ENCODE measurements at regions not wholly inside any gene's neighbourhood (a gene's known extent, or its start where the extent isn't known, plus 50 kb on each side); places are given as distances from the start of the nearest gene placed in this dataset.
"Not testable (repeated sequence)": the region's sequence is repeated elsewhere in the genome, so short reads cannot be mapped to it uniquely, and the experiment has no call there.

DNA sequence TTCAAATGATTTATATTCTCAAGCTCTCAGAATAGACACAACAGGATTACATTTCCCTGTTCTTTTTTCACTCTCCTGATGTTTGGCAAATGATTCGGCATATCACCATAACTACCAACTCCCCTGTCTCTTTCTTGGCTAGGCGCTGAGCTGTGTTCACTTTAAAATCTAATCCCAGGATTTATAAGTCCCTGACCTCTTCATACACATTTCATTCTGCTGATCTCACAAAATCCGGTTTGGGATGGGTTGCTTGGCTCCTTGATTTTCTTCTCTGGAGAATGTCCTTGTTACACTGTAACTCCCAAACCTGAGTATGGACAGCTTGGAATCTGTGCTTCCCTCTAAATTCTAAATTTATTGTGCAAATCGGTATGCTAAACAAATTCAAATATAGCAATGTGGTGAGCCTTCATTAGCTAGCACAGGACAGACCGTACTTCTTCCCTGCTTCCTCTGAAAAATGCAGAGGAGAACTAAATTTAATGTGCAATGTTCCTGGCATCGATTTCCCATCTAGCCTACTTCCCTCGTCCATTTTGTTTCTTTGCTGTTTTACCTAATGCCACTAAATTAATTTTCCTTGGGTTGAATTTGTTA, 858.5 kb upstream of the FAT3 start:
- DNase-seq (ENCODE audit: low read depth, low spot score) = no peak

DNA sequence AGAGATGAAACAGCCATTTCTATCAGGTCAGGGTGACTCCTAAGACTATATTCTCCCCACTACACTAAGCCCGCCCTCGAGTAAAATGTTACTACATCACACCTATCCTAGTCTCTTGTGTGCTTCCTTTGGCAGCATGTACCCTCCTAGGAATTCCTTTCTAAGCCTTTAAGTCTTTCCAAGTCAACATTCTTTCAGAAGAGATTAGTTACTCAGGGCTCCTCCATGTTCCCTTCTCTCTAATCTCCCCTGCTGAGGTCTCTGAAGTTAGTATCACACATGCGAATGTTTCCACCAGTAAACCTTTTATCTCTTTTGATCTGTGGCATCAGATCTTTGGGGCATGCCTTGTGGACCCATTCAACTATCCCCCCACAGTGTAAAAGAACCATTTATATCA, 873.7 kb upstream of the FAT3 start:
- DNase-seq (ENCODE audit: low read depth, low spot score) = no peak

DNA sequence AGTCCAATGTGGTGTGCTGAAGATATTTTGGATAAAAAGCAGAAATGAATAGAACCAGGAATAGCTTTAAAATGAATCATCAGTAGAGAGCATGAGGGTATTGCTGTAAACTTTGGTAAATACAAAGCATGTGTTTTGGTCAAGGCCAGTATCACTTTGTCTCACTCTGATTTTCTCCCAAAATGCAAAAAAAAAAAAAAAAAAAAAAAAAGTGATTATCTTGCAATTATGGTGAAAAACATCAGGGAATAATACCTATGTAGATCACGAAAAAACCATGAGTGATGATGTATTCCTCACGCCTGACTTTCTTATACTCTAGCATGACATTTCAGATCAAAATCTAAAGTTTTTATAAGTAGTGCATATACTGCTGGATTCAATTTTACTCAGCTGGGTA, 897.9 kb upstream of the FAT3 start:
- DNase-seq (ENCODE audit: low read depth, low spot score) = no peak

DNA sequence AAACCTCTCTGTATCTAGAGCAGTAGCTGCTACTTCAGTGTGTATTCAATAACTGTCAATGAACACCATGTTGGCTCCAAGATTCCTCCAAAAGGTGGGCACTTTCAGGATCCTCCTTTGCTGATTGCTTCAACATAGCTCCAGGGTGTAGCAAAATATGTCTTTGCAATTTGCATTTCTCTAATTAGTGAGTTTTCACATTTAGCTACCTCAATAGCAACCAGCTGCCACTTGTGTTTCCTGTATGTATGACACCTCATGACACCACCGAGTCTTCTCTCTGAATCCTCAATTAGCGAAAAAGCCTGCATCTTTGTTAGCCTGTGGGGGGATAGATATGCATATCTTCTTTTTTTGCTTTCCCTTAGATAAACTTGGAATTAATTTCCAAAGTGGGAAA, 898.3 kb upstream of the FAT3 start:
- DNase-seq (ENCODE audit: low read depth, low spot score) = no peak

DNA sequence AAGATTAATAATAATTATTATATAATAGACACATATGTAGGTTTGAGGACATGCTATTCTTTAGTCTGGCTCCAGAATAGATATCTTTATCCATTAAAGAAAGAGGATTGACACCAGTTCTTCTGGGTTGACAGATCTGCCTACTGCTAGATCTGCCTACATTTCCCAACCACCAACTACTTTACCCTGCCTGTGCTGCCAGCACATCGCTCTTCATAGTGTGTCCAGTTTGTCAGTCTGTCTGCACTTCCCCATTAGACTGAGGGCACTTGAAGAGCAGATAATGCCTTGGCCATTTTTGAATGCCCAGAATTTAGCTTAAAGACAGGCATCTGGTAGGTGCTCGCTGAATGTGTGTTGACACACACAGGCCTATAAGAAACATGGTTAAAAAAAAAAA, 910.1 kb upstream of the FAT3 start:
- DNase-seq (ENCODE audit: low read depth, low spot score) = no peak

DNA sequence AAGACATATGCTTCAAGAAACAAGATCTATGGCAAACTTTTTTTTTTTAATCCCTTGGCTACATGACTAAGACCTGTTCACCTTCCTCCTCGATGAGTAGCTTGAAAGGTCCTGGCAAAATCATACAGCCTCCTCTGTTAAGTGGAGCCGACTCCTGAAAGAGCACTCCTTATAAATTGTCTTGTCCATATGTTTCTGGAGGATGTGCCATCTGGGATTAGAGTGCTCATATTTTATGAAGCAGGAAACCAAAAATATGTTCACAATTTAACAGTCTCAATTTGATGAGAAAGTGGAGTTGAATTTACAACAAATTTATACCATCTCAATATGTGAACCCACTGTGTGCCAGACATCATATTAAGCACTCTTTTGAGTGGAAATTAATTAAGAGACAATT, 912.1 kb upstream of the FAT3 start:
- no peak for DNase-seq (ENCODE audit: low read depth, low spot score)

DNA sequence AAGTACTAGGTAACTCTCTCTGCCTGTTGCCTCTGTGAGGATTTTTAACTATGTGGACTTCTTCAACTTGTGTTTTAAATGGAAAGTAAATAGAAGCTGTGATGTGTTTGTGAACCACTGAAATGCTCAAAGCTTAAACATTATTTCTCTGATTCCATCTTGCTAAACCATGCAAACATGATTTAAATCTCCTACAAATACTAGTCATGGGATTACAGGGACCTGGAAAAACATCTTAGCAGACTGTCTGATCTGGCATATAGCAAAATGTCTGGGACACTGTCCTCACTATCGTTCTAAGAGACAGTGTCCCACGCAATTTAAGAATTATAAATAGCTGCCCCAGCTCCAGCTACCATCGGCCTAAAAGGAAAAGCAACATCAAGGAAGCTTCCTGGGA, 914.5 kb upstream of the FAT3 start:
- no peak for DNase-seq (ENCODE audit: low read depth, low spot score)

DNA sequence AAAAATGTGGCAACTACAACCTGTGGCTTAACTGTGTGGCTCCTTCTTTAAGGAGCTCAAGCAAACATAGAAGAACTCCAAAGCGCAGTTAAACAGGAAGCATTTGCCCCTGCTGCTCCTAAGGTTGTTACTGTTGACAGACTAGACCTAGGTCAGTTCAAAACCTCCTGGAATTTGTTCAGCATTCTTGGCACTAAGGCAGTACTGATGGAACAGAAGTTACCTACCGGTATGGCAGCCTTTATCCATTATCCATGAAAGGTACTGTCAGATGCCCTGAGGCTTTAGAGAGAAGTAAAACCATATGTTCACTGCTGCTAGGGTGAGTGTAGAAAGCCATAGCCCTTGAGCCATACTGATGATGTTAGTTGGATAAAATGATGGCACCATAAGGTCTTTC, 916.5 kb upstream of the FAT3 start:
- DNase-seq (ENCODE audit: low read depth, low spot score) = no peak

DNA sequence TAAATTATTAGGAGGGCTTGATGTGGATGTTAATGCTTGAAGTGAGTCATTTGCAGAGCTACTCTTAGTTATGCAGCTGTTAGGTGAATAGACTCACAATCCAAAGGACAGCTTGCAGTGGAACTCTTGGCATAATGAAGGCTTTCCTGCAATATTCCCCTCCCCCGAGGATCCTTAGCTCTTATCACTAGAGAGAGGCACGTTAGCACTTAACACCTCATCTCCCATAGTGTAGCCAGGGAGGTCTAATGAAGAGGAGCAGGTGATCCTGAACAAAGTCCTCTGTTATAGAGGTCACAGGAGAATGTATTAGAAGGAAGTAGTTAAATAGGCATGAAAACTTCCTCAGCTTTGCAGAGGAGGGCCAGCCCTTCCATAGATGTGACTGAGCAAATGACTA, 919.2 kb upstream of the FAT3 start:
- no peak for DNase-seq (ENCODE audit: low read depth, low spot score)

DNA sequence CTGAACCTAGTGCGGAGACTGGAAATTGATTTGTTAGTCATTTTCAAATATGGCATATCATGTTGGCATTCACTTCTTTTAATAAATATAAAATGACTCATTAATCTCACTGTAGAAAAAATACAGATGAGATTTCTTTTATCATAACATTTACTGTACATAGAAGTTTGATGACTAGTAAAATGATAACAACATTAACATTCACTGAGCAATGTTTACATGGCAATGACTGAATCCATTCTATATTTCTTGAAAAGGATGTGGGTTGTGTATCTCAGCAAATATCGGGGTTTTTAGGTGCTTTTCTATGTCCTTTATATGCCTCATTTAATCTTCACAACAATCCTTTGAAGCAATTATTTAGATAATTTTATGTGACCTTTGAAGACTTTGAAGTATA, 920.9 kb upstream of the FAT3 start:
- no peak for DNase-seq (ENCODE audit: low read depth, low spot score)

DNA sequence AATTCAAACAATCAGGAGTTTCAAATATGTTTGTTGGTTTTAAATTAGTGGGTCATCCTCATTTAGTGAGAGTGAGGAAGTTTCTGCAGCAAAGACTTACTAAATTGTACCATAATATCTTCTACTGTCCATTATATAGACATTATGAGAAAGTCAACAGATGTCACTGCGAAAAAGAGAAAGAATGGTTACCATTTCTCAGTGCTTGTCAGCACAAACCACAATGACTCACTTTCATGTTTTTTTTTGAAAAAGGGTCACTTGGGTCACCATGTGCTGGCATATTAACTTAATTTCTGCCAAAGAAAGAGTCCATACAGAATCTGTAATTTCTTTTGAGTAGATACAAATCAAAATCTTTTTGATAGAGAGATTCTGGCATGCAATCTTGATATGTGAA, 924.6 kb upstream of the FAT3 start:
- DNase-seq (ENCODE audit: low read depth, low spot score) = no peak

DNA sequence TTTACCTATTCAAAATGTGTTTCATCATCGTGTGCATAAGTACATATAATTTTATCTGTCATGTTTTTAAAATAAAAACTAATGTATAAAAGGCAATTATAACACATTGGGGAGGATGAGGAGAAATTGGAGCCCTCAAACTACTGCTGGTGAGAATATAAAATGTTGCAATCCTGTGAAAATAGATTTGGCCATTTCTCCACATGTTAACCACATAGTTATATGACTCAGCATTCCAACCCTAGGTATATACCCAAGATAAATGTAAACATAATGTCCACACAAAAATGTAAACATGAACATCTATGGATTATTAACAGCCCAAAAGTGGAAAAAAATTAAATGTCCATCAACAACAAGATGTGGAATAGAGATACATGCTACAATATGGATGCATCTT, 928.0 kb upstream of the FAT3 start:
- DNase-seq (ENCODE audit: low read depth, low spot score) = no peak

DNA sequence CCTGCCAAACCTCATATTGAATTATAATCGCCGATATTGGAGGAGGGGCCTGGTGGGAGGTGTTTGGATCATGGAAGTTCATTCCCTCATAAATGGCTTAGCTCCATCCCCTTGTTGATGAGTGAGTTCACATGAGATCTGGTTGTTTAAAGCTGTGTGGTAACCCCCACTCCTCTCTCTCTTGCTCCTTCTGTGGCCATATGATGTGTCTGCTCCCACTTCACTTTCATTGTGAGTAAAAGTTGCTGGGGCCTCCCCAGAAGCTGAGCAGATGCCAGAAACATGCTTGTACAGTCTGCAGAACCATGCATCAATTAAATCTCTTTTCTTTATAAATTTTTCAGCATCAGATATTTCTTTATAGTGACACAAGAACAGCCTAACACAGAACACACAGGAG, 929.0 kb upstream of the FAT3 start:
- DNase-seq (ENCODE audit: low read depth, low spot score) = no peak

DNA sequence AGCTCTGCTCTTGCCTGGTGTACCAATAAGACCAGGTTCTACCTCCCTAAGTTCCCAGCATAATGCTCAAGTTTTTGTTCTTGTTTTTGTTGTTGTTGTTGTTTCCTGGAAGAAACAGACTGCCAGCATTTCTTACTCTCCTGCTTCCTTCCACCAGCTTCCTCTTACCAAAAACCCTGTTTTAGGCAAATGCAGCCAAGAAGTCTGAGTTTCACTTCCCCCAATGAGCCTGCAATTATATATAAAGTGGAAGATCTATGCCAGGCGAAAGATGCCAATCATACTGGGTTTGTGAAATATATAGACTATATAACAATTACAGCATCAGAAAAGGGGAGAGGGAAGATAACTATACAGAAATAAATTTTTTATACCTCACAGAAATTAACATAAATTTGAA, 931.5 kb upstream of the FAT3 start:
- no peak for DNase-seq (ENCODE audit: low read depth, low spot score)

DNA sequence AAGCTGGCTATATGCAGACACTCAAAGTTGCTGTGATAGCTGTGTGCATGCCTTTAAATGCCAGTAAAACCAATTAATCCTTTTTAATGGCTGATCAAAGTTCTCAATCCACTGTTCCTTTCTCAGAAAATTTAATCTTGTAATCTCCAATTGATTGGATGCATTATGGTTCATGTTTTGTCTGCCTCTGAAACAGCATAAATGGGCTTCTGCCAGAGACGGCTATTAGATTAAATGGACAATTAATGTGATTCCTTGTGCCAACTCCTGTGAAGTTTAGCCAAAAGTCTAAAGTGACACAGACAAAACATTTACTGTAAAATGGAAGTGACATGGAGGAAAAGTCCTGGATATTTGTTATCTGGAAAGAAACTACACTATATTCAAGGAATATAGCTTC, 952.5 kb upstream of the FAT3 start:
- no peak for DNase-seq (ENCODE audit: low read depth, low spot score)

DNA sequence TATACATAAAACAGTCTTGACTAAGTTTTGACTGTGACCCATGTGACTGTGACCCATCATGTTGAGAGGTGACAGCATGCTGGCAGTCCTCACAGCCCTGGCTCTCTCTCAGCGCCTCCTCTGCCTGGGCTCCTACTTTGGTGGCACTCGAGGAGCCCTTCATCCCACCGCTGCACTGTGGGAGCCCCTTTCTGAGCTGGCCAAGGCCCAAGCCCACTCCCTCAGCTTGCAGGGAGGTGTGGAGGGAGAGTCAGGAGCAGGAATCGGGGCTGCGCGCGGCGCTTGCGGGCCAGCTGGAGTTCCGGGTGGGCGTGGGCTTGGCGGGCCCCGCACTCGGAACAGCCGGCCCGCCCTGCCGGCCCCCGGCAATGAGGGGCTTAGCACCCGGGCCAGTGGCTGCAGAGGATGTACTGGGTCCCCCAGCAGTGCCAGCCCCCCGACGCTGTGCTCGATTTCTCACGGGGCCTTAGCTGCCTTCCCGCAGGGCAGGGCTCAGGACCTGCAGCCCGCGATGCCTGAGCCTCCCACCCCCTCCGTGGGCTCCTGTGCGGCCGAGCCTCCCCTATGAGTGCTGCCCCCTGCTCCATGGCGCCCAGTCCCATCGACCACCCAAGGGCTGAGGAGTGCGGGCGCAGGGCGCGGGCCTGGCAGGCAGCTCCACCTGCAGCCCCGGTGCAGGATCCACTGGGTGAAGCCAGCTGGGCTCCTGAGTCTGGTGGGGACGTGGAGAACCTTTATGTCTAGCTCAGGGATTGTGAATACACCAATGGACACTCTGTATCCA, 955.9 kb upstream of the FAT3 start:
- DNase-seq (ENCODE audit: low read depth, low spot score) = not testable (repeated sequence)

DNA sequence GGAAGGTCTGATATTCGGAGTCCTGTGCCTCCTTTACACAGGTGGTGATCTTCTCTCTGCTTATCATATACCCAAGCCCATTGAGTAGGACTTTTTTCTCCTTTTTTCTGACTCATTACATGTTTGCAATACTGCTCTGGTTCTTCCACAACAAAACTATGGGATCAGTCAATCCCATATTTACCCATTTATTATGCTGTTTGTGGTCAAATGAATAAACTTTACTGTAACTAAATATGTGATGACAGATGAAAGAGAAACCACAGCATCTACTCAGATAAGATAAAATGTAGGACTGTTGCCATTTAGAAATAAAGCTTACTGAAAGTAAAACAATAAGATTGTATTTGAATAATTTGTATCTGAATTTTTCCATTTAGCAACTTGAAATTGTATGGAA, 958.7 kb upstream of the FAT3 start:
- DNase-seq (ENCODE audit: low read depth, low spot score) = no peak

DNA sequence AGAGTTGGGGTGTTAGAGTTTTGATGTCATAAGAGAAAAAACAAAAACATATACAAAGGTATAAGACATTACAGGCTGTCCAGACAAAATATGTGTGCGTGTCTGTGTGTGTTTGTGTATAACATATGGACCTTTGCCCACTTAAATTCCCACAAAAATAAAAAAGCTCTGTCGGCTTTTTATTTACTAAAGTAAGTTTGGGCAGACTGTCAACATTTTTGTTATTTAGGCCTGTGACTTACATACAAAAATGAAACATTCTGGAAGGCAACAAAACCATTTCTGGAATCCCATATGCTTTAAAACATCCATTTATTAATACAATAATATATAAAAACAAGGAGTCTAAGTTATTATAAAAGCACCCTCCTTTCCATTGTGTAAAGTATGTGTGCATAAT, 960.1 kb upstream of the FAT3 start:
- no peak for DNase-seq (ENCODE audit: low read depth, low spot score)

DNA sequence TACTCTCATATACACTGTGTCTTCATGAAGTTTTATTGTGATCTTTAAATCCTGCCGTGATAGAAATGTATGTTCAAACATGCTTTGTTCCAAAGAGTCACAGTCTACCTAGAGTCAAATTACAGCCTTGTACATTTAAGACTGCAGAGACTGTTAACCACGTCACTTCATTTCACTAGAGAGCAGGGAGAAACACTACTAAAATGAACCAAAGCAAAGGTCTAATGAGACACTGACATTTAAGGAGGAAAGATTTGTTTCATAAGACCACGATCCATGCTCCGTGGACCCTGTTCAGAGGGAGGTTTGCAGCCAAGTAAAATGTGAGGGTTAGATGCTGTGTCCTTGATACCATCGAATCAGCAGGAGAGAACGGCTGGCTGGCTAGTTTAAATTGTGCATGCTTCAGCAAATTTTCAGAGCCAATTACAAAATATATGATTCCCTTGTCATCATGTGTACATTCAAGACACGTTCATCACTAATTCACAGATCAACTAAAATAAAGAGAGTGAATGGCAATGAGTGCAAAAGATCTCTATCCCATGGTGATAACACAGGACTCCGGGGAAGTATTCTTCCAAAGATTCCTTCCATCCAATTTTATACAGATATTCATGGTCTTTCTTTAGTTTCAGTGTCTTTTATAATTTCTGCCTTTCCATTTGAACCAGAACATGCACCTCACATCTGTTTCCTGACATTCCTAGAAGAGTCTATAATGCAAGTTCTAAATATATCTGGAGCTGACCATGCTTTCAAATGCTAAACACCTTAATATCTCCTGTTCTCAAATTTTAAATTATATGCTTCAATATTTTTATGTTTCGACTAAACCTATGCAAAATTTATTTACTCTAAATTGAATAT, 960.9 kb upstream of the FAT3 start:
- DNase-seq (ENCODE audit: low read depth, low spot score) = no peak

DNA sequence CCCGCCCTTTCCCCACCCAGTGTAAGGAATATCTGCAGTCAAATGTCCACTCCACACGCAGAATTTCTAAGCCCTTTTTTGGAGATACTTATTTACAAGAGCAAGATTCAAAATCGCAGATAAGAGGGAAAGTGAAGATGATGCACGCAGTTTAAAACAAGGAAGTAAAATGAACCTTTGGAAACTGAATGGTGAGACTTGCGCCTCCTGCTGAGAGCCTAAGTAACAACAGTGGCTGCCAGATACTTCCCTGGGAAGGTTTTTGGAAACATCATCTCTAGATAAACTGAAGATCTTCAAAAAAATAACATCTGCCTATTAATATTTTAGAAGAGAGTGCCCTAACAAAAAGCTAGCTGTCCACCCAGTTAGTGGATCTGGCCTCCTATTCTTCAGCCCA, 963.1 kb upstream of the FAT3 start:
- no peak for DNase-seq (ENCODE audit: low read depth, low spot score)

DNA sequence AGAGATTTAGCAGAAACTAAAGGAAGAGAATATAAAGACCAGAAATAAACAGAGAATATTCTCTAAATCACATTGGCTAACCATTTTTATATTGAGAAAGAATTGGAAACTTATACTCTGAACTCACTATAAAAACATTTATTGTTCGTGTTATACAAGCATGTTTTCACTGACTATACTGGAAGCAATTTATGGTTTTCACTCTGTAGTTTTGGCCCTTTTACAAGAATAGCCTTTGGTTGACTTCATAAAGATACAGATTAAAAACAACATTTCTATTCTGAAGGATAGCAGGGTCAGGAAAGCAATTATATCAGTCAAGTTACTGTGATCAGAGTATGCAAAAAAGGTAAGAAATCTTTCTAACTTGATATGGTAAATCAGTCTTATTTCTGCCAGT, 965.7 kb upstream of the FAT3 start:
- DNase-seq (ENCODE audit: low read depth, low spot score) = no peak

DNA sequence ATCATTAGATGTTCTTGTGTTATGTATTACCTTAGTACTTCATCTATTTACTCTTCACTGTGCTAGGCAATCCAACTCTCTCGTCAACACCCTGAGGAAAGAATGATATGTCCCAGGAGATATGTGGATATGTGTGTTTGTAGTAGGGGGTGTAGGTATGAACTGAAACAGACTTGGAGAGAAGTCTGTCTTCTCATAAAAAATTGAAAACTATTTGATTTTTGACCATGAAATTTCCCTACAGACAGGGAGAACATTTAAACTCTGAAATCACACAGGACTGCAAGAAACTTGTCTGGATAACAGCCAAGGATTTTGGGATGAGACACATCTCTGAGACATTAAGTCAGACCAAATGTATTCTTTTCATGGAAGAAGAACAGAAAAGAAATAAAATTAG, 967.0 kb upstream of the FAT3 start:
- no peak for DNase-seq (ENCODE audit: low read depth, low spot score)
